Lower lobe of right lung (tissue), 2 donors: ENCODE measurements at regions not wholly inside any gene's neighbourhood (a gene's known extent, or its start where the extent isn't known, plus 50 kb on each side); places are given as distances from the start of the nearest gene placed in this dataset.

ENCODE experiments used
- ATAC-seq, 2 donors: fragments of 200-7000 bp; cut with Tn5 transposase; one replicate each; pipeline ENCODE4 v1.9.1; 2020 to 2022; ENCODE audit warnings: mild to moderate bottlenecking in 2 of 2, moderate library complexity in 2 of 2
- DNase-seq: peaks from one replicate; pipeline ENCODE4 v3.0.0-alpha.2; 2020
- H3K27ac ChIP-seq: fragments of 200-600 bp; one replicate; pipeline ENCODE4 v1.8.0; 2022
- H3K27me3 ChIP-seq: fragments of 200-600 bp; one replicate; pipeline ENCODE4 v1.8.0; 2022; ENCODE audit warnings: low read depth
- H3K36me3 ChIP-seq: fragments of 200-600 bp; one replicate; pipeline ENCODE4 v1.8.0; 2022; ENCODE audit warnings: mild to moderate bottlenecking
- H3K4me1 ChIP-seq: fragments of 200-600 bp; one replicate; pipeline ENCODE4 v1.8.0; 2022
- H3K4me3 ChIP-seq: fragments of 200-600 bp; one replicate; pipeline ENCODE4 v1.8.0; 2022; ENCODE audit warnings: mild to moderate bottlenecking
- H3K9me3 ChIP-seq: fragments of 200-600 bp; one replicate; pipeline ENCODE4 v1.8.0; 2022
- intact Hi-C: fragments of 100-400 bp; cut with DNase I; formaldehyde crosslinking; loops from one replicate; pipeline ENCODE4 v1.11.0; 2022
- TF ChIP-seq, protein P1 (sequence below): fragments of 200-600 bp; IDR thresholded peaks from one replicate; pipeline ENCODE4 v1.8.0; 2022; ENCODE audit warnings: antibody characterized with exemption, mild to moderate bottlenecking
- donor health status: DM: no; HTN: yes; CAD: no; lungs with severe emphysema.

DNA sequence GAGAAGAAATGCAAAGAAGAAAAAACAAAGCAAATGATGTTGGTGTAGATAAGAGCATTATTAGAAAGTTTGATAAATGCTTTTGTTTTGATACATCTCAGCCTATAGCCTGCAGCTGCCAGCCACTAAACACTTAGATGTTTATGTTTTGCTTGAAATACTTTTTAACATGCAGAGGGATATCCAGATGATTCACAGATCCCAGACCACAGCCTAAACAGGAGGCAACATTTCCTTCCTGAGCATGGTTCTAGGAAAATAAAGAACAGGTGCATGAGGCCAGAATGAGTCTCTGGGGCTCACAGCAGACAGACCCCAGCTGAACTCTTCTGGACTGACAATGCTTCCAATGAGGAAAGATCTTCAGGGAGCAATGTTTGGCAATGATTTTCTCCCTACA, 103.7 kb upstream of the EEA1 start:
- ATAC-seq, result no peak

DNA sequence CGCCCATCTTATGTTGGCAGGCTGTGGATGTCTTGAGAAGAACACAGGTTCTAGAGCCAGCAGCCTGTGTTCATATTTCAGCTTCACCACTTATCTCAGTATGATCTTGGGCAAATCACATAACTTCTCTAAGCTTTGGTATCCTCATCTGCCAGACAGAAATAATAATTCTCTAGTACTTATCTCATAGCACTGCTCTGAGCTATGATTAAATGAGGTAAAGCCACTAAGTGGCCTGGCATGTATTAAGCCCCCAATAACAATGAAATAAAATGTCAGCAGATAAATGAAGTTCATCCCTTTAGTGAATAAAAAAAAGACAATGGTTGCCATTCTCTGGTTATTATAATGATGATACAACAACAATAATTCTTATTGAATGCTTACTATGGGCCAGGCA, 104.9 kb upstream of the EEA1 start:
- TF ChIP-seq, protein P1, sequence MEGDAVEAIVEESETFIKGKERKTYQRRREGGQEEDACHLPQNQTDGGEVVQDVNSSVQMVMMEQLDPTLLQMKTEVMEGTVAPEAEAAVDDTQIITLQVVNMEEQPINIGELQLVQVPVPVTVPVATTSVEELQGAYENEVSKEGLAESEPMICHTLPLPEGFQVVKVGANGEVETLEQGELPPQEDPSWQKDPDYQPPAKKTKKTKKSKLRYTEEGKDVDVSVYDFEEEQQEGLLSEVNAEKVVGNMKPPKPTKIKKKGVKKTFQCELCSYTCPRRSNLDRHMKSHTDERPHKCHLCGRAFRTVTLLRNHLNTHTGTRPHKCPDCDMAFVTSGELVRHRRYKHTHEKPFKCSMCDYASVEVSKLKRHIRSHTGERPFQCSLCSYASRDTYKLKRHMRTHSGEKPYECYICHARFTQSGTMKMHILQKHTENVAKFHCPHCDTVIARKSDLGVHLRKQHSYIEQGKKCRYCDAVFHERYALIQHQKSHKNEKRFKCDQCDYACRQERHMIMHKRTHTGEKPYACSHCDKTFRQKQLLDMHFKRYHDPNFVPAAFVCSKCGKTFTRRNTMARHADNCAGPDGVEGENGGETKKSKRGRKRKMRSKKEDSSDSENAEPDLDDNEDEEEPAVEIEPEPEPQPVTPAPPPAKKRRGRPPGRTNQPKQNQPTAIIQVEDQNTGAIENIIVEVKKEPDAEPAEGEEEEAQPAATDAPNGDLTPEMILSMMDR, result no peak
- DNase-seq (no peak), ATAC-seq (no peak)
- Histone ChIP-seq H3K27ac (no peak overlapping the region), H3K9me3 (no peaks in the 10 kb centered on the region), H3K4me1 (no peaks in the 10 kb centered on the region), H3K27me3 (no peaks in the 10 kb centered on the region), H3K4me3 (no peak overlapping the region), H3K36me3 (no peaks in the 10 kb centered on the region)
- intact Hi-C loops, result no loop called here

More for the DNA sequence above, 103.7 kb upstream of the EEA1 start:
- no peaks in the 10 kb centered on the region for H3K27me3 ChIP-seq
- no peaks in the 10 kb centered on the region for H3K36me3 ChIP-seq
- no peaks in the 10 kb centered on the region for H3K4me1 ChIP-seq
- H3K4me3 ChIP-seq, result no peak overlapping the region
- H3K9me3 ChIP-seq, result no peaks in the 10 kb centered on the region
- TF ChIP-seq, protein P1, result no peak
- no peak for DNase-seq
- H3K27ac ChIP-seq, result no peak overlapping the region
- intact Hi-C loops, result no loop called here

DNA sequence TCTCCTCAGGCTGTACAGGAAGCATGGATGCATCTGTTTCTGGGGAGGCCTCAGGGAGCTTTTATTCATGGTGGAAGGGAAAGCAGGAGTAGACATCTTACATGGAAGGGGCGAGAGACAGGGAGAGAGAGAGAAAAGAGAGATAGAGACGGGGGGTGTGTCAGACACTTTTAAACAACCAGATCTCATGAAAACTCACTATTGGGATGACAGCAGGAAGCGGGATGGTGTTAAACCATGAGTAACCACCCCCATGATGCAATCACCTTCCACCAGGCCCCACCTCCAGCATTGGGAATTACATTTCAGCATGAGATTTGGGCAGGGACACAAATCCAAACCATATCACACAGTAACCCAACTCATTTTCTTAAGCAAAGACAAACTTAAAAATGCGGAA, 110.0 kb upstream of the EEA1 start:
- no peak for DNase-seq
- H3K27ac ChIP-seq, result no peak overlapping the region
- no peak overlapping the region for H3K4me3 ChIP-seq
- no peak for ATAC-seq
- no peaks in the 10 kb centered on the region for H3K36me3 ChIP-seq
- no peaks in the 10 kb centered on the region for H3K9me3 ChIP-seq
- H3K27me3 ChIP-seq, result no peaks in the 10 kb centered on the region
- intact Hi-C loops, result no loop called here
- no peaks in the 10 kb centered on the region for H3K4me1 ChIP-seq
- TF ChIP-seq, protein P1, result no peak

DNA sequence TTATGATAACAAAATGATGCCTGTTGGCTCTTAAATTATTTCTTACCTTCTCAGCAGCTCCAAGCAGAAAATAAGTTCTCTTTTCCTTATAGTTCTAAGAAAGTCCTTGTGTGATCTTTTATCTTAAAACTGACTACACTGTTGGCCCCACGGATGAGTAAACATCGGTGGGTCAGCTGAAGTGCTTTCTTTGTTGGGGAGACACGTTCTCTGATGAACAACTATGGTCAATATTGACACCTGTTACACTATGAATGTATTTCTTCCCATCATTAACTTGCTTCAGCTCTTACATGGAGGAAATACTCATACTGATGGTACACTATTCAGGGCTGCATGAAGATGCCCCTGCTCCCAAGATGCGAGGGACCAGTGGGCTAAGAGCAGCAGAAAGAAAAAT, 110.8 kb upstream of the EEA1 start:
- intact Hi-C loops, result no loop called here
- H3K4me1 ChIP-seq, result no peaks in the 10 kb centered on the region
- no peak overlapping the region for H3K27ac ChIP-seq
- no peak for ATAC-seq
- no peak for DNase-seq
- no peaks in the 10 kb centered on the region for H3K9me3 ChIP-seq
- H3K4me3 ChIP-seq, result no peak overlapping the region
- TF ChIP-seq, protein P1, result no peak
- H3K36me3 ChIP-seq, result no peaks in the 10 kb centered on the region
- H3K27me3 ChIP-seq, result no peaks in the 10 kb centered on the region

DNA sequence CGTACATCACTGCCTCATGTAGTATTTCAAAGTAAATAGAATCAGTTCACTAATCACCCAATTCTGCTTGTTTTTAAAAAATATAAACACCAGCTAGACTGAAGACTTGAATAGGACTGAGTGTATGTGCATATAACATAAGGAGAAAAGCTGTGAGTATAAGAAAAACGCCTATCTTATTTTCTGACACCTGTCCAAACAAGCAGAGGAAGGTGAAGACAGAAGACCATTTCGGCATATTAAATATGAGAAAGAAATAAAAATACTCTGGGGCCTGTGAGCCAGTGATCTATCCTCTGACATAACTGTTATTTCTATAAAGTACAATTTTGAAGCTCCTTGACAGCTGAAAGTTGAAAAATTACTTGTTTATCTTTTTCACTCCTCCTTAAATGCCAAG, 111.3 kb upstream of the EEA1 start:
- DNase-seq, result no peak
- no peaks in the 10 kb centered on the region for H3K4me1 ChIP-seq
- H3K4me3 ChIP-seq, result no peak overlapping the region
- TF ChIP-seq, protein P1, result no peak
- no peaks in the 10 kb centered on the region for H3K36me3 ChIP-seq
- H3K9me3 ChIP-seq, result no peaks in the 10 kb centered on the region
- no peaks in the 10 kb centered on the region for H3K27me3 ChIP-seq
- ATAC-seq, result no peak
- no peak overlapping the region for H3K27ac ChIP-seq
- intact Hi-C loops, result no loop called here

DNA sequence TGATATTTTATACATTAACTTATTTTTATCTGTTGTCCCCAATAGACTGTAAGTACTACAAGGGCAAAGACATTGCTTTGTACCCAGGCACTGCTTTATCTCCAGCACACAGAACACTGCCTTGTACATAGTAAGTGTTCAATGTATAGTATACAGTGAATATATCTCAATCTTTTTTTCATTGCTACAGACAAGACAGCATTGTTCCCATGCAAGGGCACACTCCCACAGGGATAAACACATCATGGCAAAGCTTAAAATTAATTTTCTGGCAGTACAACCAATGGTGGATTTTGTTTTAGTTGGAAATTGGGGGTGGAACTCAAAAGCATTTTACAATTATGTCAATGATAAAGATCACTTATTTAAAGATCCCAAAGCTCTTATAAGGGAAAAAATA, 112.3 kb upstream of the EEA1 start:
- TF ChIP-seq, protein P1, result no peak
- H3K27me3 ChIP-seq, result no peaks in the 10 kb centered on the region
- no peaks in the 10 kb centered on the region for H3K9me3 ChIP-seq
- no peaks in the 10 kb centered on the region for H3K36me3 ChIP-seq
- no peak overlapping the region for H3K27ac ChIP-seq
- intact Hi-C loops, result no loop called here
- no peak for ATAC-seq
- no peaks in the 10 kb centered on the region for H3K4me1 ChIP-seq
- H3K4me3 ChIP-seq, result no peak overlapping the region
- no peak for DNase-seq
